CD4-positive, alpha-beta T cell treated with Interleukin-2 at 100 ng/mL for 4 hours (primary cell): ENCODE measurements at regions not wholly inside any gene's neighbourhood (a gene's known extent, or its start where the extent isn't known, plus 50 kb on each side); places are given as distances from the start of the nearest gene placed in this dataset.

Experiments
- DNase-seq: peaks from one replicate; pipeline ENCODE4 v3.0.0-alpha.2; 2020; ENCODE audit warnings: low spot score

DNA sequence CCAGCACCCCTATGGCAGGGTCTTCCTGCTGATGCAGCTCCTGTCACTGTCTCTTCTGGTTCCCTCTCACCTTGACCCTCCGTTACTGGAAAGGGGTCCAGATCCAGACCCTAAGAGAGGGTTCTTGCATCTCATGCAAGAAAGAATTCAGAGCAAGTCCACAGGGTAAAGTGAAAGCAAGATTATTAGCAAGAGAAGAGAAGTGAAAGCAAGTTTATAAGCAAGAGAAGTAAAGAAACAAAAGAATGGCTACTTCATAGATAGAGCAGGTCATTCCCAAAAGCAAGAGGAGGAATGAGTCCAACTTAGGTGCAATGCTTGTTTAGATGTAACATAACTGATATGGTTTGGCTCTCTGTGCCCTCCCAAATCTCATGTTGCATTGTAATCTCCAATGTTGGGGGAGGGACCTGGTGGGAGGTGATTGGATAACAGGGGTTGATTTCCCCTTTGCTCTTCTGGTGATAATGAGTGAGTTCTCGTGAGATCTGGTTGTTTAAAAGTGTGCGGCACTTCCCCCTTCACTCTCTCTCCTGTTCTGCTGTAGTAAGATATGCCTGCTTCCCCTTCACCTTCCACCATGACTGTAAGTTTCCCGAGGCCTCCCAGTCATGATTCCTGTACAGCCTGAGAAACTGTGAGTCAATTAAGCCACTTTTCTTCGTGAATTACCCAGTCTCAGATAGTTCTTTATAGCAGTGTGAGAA, 183.3 kb downstream of the MED10 start:
- DNase-seq: no peak

DNA sequence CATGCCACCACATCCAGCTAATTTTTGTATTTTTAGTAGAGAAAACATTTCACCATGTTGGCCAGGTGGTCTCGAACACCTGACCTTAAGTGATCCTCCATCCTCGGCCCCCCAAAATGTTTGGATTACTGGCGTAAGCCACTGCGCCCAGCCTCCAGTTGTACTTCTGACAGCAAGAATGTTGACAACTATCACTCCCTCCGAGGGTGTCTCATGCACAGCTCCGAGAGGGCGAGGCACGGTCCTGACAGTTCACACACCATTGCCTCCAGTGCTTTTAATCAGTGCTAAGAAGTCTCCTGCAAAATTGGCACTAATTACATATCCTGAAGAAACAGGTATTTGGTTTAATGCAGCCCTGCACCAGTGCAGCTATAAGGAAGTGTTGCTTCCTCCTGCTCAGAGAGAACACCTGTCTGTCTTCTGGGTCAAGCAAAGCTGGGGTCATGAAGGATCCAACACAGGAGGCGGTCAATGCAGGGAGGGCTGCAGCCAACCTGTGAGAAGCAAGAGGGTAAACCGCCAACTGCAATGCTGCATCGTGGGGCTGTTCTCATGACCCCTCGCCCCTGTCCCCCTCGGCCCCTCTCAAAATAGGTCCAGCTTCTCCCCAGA, 184.0 kb downstream of the MED10 start:
- DNase-seq: no peak

DNA sequence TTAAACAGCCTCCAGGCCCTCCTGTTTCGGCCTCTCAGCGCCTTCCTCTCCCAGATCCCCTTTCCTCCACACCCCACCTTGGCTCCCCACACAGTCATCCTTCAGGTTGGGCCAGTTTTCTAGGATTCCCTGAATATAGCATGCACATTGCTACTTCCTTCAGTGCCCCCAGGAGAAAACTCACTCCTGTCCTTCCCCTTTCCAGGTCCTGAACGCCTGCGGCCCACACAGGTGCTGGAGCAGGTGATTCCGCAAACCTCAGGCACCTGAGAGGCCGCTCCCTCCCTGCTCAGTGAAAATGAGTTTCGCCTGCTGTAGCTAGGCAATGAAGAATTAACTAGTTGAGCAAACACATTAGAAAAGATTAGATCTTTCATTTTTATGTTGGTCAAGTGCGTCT, 185.0 kb downstream of the MED10 start:
- no peak for DNase-seq

DNA sequence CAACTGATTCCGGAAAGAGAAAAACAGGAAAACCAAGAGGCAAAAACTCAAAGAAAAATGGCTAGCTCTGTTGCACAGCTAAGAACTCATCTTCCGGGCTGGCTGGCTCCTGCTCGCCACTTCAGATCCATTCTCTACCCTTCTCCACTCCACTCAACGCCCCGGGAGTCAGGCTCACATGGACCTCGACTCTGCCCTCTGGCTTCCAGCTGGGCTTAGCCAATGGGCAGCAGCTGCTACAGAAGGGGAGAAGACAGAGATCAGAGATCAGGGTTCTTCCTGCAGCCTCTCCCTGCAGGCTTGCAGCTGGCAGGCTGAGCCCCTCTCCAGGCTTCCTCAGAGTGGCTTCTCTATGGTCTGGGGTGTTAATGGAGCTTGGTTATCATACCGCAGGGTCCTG, 187.5 kb downstream of the MED10 start:
- no peak for DNase-seq

DNA sequence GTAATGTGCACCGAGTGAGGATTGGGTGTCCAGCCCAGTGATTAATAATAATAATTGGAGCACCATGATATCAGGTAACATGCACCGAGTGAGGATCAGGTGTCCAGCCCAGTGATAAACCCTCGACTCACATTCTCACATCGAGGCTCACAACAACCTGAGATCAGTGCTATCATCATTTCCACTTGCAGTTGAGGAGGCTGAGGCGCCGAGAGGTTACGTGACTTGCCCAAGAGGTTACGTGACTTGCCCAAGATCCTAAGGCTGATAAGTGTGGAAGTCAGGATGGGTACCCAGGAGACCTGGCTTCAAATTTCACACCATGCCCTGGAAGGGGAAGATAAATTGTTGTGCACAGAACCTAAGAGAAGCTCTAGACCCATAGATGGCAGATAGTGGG, 189.4 kb downstream of the MED10 start:
- DNase-seq: no peak

DNA sequence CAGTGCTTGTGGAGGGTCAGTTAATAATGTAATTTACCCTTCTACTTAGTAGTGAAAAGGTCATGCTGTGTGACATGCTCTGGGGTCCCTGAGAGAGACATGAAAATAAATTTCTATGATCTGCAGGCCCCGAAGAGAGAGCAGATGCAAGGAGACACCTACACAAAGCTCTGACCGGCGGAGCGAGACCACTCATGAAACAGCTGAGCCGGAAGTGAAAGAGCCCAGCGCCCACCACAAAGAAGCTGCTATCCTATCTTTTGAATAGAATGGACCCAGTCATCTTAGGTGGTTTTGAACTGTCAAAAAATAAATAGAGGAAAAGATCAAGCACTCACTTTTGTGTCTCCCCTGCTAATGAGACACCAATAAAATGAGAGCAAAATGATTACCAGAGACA, 190.0 kb downstream of the MED10 start:
- DNase-seq: no peak

DNA sequence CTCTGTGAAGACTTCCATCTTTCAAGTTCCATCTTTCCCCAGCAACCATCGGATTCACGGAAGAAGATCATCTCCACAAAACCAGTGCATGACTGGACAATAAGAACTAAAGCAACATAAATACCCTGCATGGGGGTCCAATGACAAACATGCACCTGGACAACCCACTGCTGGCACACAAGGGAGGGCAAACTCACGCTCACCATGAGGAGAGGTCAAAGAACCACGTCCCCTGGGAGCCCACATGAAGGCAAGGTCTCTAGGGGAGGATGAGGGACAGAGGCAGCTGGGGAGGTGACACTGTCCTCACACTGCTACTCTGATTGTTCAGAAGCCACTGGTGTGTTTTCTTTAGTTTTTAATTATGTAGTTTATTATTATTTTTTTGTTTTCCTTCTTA, 190.8 kb downstream of the MED10 start:
- DNase-seq: no peak

DNA sequence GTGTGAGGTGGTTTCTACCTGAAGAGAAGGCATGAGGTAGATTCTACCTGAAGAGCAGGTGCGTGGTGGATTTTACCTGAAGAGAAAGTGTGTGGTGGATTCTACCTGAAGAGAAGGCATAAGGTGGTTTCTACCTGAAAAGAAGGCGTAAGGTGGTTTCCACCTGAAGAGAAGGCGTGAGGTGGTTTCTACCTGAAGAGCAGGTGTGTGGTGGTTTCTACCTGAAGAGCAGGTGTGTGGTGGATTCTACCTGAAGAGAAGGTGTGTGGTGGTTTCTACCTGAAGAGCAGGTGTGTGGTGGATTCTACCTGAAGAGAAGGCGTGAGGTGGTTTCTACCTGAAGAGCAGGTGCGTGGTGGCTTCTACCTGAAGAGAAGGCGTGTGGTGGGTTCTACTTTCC, 192.8 kb downstream of the MED10 start:
- no peak for DNase-seq

DNA sequence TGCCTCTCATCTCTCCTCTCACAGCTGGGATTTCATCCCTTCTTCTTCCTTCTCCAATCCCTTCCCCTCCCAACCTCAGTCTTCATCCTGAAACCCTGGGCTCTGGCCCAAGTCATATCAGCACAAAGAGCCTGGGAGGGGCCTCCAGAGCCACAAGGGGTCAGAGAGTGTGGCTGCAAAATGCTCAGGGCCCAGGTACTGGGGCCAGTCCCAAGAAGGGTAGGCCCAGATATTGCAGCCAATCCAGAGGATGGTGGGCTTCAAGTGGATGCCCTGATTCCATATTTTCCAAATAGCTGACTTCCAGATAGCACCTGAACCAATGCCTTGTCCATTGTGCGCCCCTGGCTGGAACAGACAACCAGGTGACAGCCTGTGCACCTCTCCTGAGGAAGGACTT, 193.9 kb downstream of the MED10 start:
- no peak for DNase-seq

DNA sequence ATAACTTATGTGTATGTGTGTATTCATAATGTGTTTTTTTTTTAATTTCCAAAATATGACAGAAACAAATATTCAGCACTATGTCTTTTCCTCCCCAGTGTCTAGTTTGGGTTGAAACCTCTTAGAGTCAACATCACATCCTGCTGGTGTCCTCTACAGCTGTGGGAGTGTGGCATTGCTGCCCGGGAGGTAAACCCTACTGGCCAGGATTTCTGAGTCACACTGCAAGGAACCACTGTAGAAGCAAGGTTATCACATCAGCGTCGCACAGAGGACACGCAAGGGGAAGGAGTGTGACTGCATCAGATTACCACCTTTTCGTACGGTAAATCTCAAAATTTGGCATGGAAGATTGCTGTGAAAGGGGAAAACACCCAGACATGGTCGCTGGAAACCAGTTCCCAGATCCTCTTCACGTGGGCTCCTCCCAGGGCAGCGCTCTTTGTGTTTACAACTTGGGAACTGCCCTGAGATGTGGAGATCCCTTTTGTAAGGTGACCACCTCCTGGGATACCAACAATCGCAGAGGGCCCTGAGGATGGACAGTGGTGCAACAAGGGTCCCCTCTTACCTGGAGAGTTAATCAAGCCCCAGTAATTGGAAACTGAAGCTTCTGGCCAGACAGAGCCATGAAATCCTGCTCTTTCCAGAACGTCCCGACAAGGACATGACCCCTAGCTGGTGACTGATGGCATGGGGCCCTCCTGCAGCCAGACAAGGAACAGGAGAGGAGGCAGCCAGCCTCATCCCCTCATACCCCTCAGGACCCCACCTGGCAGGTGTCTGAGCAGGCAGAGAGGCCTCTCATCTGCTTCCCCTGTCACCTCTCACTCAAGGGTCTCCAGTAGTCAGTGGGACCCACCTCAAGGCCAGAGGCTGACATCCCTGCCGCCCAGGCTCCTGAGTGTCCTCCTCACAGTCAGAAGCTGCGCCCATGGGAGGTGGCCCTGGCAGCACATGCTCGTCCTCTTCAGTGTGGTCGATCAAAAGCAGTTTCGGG, 194.7 kb downstream of the MED10 start:
- DNase-seq: no peak

DNA sequence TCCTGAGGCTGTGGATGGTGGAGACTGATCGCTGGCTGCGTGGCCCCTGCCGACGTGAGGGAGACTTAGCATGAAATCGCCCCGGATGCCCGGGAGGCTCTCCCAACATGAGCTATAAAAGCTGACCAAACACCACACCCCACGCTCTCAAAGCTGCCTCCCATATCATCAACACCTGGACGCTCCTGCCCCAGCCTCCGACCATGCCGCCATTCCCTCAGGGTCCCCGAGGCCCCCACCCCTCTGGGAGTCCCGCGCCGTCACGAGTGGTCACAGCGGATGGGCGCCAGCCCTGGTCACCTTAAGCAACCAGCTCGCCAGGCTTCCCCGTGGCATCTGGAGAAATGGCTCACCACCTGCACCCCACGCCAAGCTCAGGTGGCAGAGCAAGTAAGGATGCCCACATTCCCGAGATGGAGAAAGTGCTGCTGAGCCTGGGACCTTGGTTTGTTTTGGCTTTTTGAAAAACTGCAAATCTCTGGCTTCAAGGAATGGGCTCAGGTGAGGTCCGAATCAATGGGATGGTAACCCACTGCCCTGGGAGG, 196.0 kb downstream of the MED10 start:
- DNase-seq: no peak

DNA sequence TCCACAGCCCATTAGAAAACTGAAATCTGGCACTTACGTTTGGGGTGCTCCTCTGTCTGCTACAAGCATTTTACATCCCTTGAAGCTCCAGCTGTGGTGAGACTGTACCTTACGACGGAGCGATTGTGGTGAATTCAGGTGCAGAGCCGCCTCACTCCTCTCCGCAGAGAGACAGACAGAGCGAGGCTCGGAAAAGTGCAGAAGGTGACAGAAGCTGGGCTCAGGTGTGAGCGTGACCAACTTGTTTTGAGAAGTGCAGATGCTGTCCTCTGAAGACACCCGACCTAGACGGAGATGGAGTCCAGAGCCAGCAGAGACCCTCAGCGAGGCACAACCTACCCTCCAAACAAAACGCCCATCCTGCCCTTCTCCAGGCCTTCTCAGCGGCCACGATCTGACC, 196.5 kb downstream of the MED10 start:
- no peak for DNase-seq

DNA sequence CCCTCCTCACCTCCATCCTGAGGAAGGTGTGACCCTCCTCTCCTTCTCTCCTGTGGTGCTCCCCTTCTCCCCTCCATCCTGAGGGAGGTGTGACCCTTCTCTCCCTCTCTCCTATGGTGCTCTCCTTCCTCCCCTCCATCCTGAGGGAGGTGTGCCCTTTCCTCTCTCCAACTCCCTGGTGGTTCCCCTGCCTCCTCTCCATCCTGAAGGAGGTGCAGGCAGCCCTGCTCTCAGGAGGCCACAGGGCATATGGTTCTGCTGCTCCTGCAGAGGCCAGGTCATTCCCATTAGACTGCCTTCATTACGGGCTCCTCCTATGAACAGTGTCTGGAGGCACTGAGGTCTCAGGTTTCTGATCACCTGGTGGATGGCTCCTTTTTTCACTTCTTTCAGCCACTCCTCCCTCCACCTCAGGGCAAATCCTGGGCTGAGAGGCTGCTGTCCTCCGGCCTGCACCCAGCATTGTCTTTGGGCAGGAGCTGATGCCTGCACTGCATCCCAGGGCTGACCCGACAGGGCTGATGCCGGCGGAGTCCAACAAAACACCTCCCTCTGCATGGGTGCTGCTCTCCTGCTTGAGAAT, 197.1 kb downstream of the MED10 start:
- DNase-seq: no peak

DNA sequence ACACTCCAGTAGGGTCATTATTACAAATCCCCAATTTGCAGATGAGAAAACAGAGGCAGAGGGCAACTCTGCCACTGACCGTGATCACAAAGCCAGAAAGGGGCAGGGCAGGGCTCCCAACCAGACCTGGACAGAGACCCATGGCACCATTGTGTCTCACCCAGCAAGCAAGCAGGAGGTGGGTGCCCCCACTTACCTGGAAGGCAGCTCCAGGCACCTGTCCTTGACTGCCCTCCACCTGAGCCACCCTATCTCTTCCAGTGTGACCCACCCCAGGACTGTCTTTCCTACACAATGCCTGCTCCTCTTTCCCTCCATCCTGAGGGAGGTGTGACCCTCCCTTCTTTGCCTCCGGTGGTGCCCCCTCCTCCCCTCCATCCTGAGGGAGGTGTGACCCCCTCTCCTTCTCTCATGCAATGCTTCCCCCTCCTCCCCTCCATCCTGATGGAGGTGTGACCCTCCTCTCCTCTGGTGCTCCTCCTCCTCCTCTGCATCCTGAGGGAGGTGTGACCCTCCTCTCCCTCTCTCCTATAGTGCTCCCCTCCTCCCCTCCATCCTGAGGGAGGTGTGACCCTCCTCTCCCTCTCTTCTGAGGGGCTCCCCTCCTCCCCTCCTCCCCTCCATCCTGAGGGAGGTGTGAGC, 198.0 kb downstream of the MED10 start:
- DNase-seq: no peak

DNA sequence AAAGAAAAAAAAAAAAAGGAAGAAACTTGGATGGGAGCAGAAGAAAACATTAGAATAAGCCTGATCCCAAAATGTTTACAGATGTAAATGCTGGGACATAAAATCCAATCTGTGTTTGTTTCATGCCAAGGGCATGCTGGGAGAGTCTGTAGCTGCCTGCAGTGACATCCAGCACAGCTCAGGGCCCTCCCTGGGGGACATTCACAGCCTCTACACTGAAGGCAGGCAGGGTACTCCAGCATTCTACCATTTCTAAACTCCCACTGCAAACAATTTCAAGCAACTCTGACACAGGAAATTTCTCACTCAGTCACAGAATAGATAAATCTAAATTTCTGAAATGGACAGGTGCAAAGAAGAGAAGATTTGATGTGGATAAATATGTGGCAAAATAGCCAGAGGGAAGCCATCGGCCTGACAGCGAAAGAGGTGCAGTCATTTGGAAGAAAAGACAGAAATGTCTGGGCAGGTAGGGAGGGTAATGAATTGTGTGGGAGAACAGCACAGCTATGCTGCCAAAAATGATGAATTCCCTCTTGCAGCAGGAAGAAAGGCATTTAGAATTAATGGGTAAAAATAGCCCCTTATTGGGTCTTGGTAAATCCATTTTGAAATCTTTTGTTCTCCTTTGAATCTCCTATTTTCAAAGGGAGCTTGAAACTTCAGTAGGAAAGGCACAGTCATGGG, 199.4 kb downstream of the MED10 start:
- DNase-seq: no peak

DNA sequence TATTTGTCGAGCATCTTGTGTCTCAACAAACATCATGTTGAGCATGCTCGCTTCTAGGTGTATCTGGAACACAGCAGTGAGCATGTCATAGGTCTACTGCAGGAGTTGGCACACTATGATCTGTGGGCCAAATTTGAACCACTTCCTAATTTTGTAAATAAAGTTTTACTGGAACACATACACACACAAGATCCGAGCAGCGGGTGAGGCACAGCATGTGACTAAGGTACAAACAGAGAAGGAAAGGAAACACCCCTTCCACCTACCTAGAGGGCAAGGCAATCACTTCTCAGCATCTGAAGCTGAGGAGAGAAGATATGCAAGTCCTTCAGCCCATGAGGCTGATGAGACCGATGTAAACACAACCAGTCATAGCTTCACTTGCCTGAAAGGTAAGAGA, 200.4 kb downstream of the MED10 start:
- no peak for DNase-seq

DNA sequence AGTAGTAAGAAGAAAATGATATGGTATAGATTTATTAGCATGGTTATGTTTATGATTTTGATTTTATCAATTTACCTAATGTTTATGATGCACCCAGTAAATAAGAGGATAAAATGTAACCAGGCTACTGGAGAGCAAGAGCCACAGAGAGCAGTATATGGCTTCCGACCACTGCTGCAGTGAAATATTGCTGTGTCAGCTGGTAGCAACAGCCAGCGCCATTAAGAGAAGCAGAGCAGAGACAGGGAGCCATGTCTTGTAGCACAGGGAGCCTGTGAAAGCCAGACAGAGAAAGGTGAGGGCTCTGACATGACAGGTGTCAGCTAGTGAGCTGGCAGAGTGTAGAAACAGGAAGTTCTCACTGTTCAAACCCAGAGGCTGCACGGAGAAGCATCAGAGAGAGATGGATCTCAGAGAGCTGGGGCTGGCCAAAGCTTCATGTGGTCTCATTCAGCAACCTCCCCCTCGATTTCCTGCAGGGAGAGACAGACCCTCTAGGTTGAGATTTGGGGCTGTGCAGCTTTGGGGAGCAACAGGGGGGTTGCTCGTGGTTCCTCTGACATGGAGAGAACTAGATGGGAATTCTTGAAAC, 202.1 kb downstream of the MED10 start:
- no peak for DNase-seq

DNA sequence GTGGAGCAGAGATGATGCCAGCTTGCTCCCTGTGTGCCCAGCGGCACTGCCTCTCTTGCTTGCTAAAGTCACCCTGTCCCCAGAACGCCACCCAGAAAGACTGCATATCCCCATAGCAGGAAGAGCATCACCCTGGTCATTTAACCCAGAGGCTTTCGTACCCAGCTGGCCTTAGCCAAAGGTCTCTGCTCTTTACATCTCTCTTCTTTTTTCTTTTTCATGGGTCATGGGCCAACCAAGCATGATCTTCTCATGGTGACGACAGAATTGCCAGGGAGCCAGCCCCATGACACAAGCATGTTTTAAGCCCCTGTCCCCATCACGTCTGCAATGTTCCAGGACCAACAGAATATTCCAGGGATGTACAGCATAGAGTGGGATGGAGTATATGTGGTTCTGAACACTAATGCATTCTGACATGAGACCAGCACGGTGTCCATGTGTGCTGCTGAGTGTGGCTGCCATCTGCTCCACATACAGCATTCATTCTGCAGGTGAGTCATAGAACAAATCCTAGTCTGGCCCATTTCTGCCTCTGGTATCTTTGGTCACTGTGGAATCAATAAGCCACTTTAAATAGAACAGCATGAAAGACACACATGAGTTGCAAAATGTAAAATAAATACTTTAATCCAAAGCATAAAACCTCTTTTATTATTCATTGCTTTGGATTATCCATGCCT, 203.0 kb downstream of the MED10 start:
- DNase-seq: no peak

DNA sequence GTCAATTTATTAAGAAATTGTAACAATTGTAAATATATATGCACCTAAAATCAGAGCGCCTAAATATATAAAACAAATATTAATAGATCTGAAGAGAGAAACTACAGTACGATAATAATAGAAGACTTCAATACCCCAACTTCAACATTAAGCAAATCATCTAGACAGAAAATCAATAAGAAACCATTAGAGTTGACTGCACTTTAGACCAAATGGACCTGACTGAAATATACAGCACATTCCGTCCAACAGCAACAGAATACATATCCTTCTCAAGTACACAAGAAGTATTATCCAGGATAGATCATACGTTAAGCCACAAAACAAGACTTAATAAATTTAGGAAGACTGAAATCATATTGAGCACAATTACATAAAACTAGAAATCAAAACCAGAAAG, 208.7 kb downstream of the MED10 start:
- no peak for DNase-seq

DNA sequence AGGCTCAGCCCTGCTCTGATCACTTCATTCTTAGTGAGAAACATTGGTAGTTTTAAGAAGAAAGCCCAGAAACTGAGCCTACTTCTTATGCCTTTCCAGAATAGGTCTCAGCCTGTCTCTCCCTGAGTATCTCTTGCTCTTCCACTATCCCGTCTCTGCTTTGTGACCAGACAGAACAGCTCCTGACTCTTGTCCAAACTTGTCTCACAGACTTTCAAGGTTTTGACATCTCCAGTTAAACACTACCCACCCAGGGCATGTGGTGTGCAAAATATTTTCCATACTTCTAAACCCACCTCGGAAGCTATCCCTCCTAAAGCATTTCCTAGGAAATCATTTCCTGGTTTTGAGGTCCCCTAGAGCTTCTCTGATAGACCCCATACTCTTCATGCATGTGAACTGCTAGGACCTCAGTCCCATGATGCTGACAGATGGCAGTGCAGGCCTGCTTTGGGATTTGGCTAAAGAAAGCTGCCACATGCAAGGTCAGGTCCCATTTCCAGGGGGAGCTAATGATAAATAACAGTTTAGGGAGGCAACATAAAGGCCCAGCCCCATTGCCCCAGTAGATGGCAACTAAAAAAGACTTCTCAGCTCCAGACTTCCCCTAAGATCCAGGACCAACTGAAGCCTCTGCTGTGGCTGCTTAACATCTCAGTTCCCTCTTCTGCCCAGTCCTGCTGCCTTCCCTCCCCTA, 211.5 kb downstream of the MED10 start:
- no peak for DNase-seq
